Liver (tissue), 7 donors: ENCODE measurements at regions not wholly inside any gene's neighbourhood (a gene's known extent, or its start where the extent isn't known, plus 50 kb on each side); places are given as distances from the start of the nearest gene placed in this dataset.

Experiments
- DNase-seq: peaks from one replicate; pipeline ENCODE4 v3.0.0-alpha.2; 2017; ENCODE audit warnings: low spot score
- H3K27ac ChIP-seq, 2 donors: one replicate each; pipeline ENCODE4 v1.7.0; 2013; ENCODE audit warnings: inconsistent platforms in 2 of 2, low read length in 2 of 2, control low read depth in 1 of 2, low read depth in 1 of 2, mild to moderate bottlenecking in 1 of 2
- H3K27me3 ChIP-seq, 4 donors: one replicate each; pipeline versions ENCODE4 v1.6.1 to v1.7.0; 2013; ENCODE audit warnings: low read length in 3 of 4, inconsistent platforms in 1 of 4, mild to moderate bottlenecking in 1 of 4, moderate library complexity in 1 of 4; ENCODE audit not compliant: control insufficient read depth in 4 of 4, insufficient read depth in 4 of 4
- H3K36me3 ChIP-seq, 4 donors: one replicate each; pipeline versions ENCODE4 v1.6.1 to v1.7.0; 2013; ENCODE audit warnings: low read length in 3 of 4, mild to moderate bottlenecking in 3 of 4, low read depth in 1 of 4, moderate library complexity in 1 of 4; ENCODE audit not compliant: control insufficient read depth in 4 of 4, insufficient read depth in 3 of 4
- H3K4me1 ChIP-seq, 4 donors: one replicate each; pipeline versions ENCODE4 v1.6.1 to v1.7.0; 2013; ENCODE audit warnings: low read length in 3 of 4, mild to moderate bottlenecking in 3 of 4, moderate library complexity in 1 of 4; ENCODE audit not compliant: control insufficient read depth in 4 of 4, insufficient read depth in 4 of 4
- H3K4me3 ChIP-seq, 3 donors: one replicate each; pipeline versions ENCODE4 v1.6.1 to v1.7.0; 2013; ENCODE audit warnings: low read length in 3 of 3, control low read depth in 1 of 3, low read depth in 1 of 3, mild to moderate bottlenecking in 1 of 3
- H3K9ac ChIP-seq, 2 donors: one replicate each; pipeline ENCODE4 v1.7.0; 2013; ENCODE audit warnings: low read length in 2 of 2, mild to moderate bottlenecking in 2 of 2, moderate library complexity in 2 of 2, control low read depth in 1 of 2, low read depth in 1 of 2
- H3K9me3 ChIP-seq, 4 donors: one replicate each; pipeline versions ENCODE4 v1.6.1 to v1.7.0; 2013; ENCODE audit warnings: low read length in 3 of 4; ENCODE audit not compliant: control insufficient read depth in 4 of 4
- EGR1 ChIP-seq, 2 donors: IDR thresholded peaks; 2 replicates each; pipeline ENCODE4 v1.6.1; 2016 to 2018; ENCODE audit warnings: antibody characterized with exemption in 2 of 2, low read depth in 2 of 2
- FOXA1 ChIP-seq: IDR thresholded peaks from 2 replicates; pipeline ENCODE4 v1.6.1; 2016; ENCODE audit warnings: antibody characterized with exemption
- FOXA2 ChIP-seq: IDR thresholded peaks from 2 replicates; pipeline ENCODE4 v1.6.1; 2016; ENCODE audit warnings: antibody characterized with exemption
- GABPA ChIP-seq, 2 donors: IDR thresholded peaks in 1 of 2; conservative IDR thresholded peaks in 1 of 2; 2 replicates each; pipeline ENCODE4 v1.6.1; 2016; ENCODE audit warnings: antibody characterized with exemption in 2 of 2, mild to moderate bottlenecking in 1 of 2, moderate library complexity in 1 of 2
- HNF4A ChIP-seq, 2 donors: conservative IDR thresholded peaks; 2 replicates each; pipeline ENCODE4 v1.6.1; 2016; ENCODE audit warnings: antibody characterized with exemption in 2 of 2, mild to moderate bottlenecking in 2 of 2
- HNF4G ChIP-seq: IDR thresholded peaks from 2 replicates; pipeline ENCODE4 v1.6.1; 2016; ENCODE audit warnings: antibody characterized with exemption
- JUND ChIP-seq, 2 donors: IDR thresholded peaks; 2 replicates each; pipeline ENCODE4 v1.6.1; 2016; ENCODE audit warnings: antibody characterized with exemption in 2 of 2
- MAX ChIP-seq: IDR thresholded peaks from 2 replicates; pipeline ENCODE4 v1.6.1; 2016; ENCODE audit warnings: antibody characterized with exemption
- RAD21 ChIP-seq, 2 donors: IDR thresholded peaks; 2 replicates each; pipeline ENCODE4 v1.6.1; 2016; ENCODE audit warnings: antibody characterized with exemption in 2 of 2, mild to moderate bottlenecking in 2 of 2
- RXRA ChIP-seq, 2 donors: IDR thresholded peaks; 2 replicates each; pipeline ENCODE4 v1.6.1; 2017 to 2018; ENCODE audit warnings: antibody characterized with exemption in 2 of 2, mild to moderate bottlenecking in 1 of 2
- SP1 ChIP-seq: IDR thresholded peaks from 2 replicates; pipeline ENCODE4 v1.6.1; 2018; ENCODE audit warnings: antibody characterized with exemption, mild to moderate bottlenecking
- YY1 ChIP-seq: IDR thresholded peaks from 2 replicates; pipeline ENCODE4 v1.6.1; 2016; ENCODE audit warnings: antibody characterized with exemption, mild to moderate bottlenecking
- WGBS: extraction: QIAGEN DNeasy Blood & Tissue Kit; methylation state at CpG from one replicate; pipeline ENCODE4 v1.1.7; 2013; 5-methylcytosine and 5-hydroxymethylcytosine counted together
- TF ChIP-seq, protein P1 (sequence below): IDR thresholded peaks from 2 replicates; pipeline ENCODE4 v1.6.1; 2016; ENCODE audit warnings: antibody characterized with exemption, mild to moderate bottlenecking
- TF ChIP-seq, protein P2 (sequence below): IDR thresholded peaks from 2 replicates; pipeline ENCODE4 v1.6.1; 2016; ENCODE audit warnings: antibody characterized with exemption
- donor health status: healthy.
- donor health status: healthy.
- donor health status: healthy.
- donor health status: healthy.

- TF ChIP-seq, protein P1, sequence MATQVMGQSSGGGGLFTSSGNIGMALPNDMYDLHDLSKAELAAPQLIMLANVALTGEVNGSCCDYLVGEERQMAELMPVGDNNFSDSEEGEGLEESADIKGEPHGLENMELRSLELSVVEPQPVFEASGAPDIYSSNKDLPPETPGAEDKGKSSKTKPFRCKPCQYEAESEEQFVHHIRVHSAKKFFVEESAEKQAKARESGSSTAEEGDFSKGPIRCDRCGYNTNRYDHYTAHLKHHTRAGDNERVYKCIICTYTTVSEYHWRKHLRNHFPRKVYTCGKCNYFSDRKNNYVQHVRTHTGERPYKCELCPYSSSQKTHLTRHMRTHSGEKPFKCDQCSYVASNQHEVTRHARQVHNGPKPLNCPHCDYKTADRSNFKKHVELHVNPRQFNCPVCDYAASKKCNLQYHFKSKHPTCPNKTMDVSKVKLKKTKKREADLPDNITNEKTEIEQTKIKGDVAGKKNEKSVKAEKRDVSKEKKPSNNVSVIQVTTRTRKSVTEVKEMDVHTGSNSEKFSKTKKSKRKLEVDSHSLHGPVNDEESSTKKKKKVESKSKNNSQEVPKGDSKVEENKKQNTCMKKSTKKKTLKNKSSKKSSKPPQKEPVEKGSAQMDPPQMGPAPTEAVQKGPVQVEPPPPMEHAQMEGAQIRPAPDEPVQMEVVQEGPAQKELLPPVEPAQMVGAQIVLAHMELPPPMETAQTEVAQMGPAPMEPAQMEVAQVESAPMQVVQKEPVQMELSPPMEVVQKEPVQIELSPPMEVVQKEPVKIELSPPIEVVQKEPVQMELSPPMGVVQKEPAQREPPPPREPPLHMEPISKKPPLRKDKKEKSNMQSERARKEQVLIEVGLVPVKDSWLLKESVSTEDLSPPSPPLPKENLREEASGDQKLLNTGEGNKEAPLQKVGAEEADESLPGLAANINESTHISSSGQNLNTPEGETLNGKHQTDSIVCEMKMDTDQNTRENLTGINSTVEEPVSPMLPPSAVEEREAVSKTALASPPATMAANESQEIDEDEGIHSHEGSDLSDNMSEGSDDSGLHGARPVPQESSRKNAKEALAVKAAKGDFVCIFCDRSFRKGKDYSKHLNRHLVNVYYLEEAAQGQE = no peak
- WGBS = 76% methylated on average over 1 of the region's 1 CpG
- DNase-seq = no peak
- no peak overlapping the region for H3K27ac ChIP-seq
- no peak overlapping the region for H3K9ac ChIP-seq
- H3K27me3 ChIP-seq = no peaks in the 10 kb centered on the region
- no peaks in the 10 kb centered on the region for H3K9me3 ChIP-seq
- no peaks in the 10 kb centered on the region for H3K36me3 ChIP-seq
- H3K4me1 ChIP-seq = no peaks in the 10 kb centered on the region
- no peak overlapping the region for H3K4me3 ChIP-seq
Observed at GRCh38 chr5:29143266-29143665, 2050.2 kb upstream of the CDH6 start.

DNA sequence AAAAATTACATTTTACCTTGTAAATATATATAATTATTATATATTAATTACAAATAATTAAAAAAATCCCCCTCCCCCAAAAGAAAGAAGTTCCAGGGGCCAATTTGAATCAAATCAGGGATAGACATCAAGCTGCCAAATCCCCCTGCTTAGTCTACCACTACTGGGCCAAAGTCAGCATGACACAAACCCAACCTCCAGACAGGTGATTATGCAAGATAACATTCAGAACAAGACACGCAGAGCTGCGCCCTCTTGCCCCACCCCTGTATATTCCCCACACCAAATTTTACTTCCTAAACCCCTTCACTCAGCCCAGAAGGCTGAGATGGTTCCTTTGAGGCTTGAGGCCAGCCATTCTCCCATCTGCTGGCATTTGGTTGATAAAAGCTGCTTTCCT lies 2059.1 kb upstream of the CDH6 start:
- no peak for DNase-seq
- Histone ChIP-seq H3K36me3 (no peaks in the 10 kb centered on the region), H3K9me3 (no peaks in the 10 kb centered on the region), H3K9ac (no peak overlapping the region), H3K4me1 (no peaks in the 10 kb centered on the region), H3K4me3 (no peak overlapping the region), H3K27me3 (no peaks in the 10 kb centered on the region), H3K27ac (no peak overlapping the region)
- WGBS = 84% methylated on average over 2 of the region's 2 CpGs
- TF ChIP-seq FOXA2 (no peak), RAD21 (IDR thresholded peaks at IDR 0.05) (no peak), MAX (no peak)
- TF ChIP-seq, protein P2, sequence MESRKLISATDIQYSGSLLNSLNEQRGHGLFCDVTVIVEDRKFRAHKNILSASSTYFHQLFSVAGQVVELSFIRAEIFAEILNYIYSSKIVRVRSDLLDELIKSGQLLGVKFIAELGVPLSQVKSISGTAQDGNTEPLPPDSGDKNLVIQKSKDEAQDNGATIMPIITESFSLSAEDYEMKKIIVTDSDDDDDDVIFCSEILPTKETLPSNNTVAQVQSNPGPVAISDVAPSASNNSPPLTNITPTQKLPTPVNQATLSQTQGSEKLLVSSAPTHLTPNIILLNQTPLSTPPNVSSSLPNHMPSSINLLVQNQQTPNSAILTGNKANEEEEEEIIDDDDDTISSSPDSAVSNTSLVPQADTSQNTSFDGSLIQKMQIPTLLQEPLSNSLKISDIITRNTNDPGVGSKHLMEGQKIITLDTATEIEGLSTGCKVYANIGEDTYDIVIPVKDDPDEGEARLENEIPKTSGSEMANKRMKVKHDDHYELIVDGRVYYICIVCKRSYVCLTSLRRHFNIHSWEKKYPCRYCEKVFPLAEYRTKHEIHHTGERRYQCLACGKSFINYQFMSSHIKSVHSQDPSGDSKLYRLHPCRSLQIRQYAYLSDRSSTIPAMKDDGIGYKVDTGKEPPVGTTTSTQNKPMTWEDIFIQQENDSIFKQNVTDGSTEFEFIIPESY = no peak
- TF ChIP-seq, protein P1 = no peak

- H3K27ac ChIP-seq = no peak overlapping the region
- no peaks in the 10 kb centered on the region for H3K27me3 ChIP-seq
- WGBS = 71% methylated on average over 2 of the region's 2 CpGs
- H3K36me3 ChIP-seq = no peaks in the 10 kb centered on the region
- no peaks in the 10 kb centered on the region for H3K4me1 ChIP-seq
- H3K9me3 ChIP-seq = no peaks in the 10 kb centered on the region
- no peak overlapping the region for H3K9ac ChIP-seq
- H3K4me3 ChIP-seq = no peak overlapping the region
- DNase-seq = no peak
- TF ChIP-seq, protein P1 = no peak
- TF ChIP-seq FOXA1 (no peak), SP1 (no peak), HNF4A (conservative IDR thresholded peaks at IDR 0.05) (no peak), FOXA2 (no peak), RXRA (IDR thresholded peaks at IDR 0.05) (no peak), YY1 (no peak), MAX (no peak), HNF4G (no peak), GABPA (IDR thresholded peaks at IDR 0.05 in 1 of 2, conservative IDR thresholded peaks at IDR 0.05 in 1 of 2) (no peak), EGR1 (IDR thresholded peaks at IDR 0.05; ENCODE audit: low read depth in 2 of 2) (no peak), JUND (IDR thresholded peaks at IDR 0.05) (no peak)
Observed at GRCh38 chr5:29131285-29131684, 2062.2 kb upstream of the CDH6 start.
